Right kidney (tissue), 1 donor: ENCODE measurements at regions not wholly inside any gene's neighbourhood (a gene's known extent, or its start where the extent isn't known, plus 50 kb on each side); places are given as distances from the start of the nearest gene placed in this dataset.
"Not testable (repeated sequence)": the region's sequence is repeated elsewhere in the genome, so short reads cannot be mapped to it uniquely, and the experiment has no call there.

Source experiments
- DNase-seq: peaks from one replicate; pipeline ENCODE4 v3.0.0-alpha.2; 2016

- not testable (repeated sequence) for DNase-seq
Observed at GRCh38 chr13:103599870-103600269, 533.7 kb upstream of the SLC10A2 start.

DNA sequence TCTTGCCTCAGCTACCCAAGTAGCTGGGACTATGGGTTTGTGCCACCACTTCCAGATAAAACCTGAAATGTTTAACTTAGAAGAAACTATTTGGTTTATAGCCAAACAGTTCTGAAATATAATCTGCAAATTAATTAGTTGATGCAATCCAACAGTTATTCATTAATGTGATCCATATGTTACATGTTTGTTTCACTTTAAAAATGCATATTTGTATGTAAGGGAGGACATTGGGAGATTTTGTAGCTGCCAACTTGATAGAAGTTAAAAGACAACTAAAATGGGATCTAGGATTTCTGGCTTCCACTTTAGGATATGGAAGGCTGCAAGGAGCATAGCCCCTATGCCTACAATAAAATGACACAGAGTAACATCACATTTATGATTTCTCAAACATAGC, 532.5 kb upstream of the SLC10A2 start:
- DNase-seq: no peak

DNA sequence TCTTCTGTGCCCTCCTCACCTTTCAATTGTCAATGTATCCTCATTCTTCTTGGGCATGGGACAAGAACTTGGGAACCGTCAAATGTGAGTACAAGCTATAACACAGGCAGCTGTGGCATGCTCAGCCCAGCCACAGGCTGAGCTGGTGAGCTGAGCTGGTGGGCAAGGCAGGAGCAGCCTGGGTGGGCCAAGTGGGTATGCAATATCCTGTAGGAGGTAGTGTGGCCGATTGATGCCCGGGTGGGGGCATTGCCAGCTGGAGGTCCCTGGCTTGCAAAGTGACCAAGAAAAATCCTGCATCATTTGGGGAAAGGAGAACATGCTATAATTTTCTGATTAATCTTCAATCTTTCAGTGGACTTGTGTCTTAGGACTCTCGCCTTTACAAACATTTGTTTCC, 507.2 kb upstream of the SLC10A2 start:
- DNase-seq: peak; percentile 2

DNA sequence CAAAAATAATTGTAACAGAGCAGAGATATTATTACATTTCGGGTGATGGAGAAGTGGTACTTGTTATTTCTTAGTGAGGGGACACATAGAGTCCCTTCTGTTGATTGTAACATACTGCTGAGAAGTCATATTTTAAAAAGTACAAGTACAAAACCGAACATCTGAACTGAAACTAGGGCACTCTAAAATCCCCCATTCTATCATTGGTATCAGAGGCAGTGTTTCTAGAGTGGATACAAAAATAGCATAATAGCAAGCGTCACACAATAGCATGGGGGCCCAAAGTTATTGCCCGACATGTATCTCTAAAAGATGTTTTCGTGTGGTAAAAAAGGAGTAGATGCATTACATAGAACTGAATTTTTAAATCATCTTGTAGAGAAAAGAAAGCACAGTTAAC, 502.1 kb upstream of the SLC10A2 start:
- no peak for DNase-seq

DNA sequence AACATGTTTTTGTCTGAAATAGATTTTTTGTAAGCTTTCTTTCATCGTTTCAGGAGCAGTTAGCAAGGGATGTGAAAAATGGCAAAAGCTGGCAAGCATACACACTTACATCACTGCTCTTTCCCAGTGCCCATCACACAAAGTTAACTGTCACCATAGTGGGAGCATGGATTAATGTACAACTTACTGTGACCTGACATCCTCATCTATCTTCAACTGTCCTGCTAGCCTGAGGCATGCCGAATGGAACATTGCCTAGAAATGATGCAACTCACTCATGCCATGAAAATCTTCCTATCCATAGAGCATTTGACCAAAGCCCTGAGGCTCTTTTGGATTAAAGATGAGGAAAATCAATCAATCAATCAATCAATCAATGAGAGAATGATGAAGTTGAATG, 491.7 kb upstream of the SLC10A2 start:
- no peak for DNase-seq

DNA sequence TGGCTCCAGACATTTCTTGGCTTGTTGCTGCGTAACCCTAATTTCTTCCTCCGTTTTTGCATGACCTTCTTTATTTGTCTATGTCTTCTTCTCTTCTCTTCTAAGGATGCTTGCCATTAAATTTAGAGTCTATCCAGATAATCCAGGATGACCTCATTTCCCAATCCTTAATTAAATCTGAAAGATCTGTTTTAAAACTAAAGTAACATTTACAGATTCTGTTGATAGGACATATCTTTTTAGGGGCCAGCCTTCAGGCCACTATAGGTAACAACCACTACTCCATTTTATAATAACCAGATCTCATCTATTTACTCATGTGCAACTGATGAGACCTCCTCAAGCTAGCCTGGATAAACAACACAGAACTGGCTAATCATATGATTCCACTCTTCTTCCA, 490.5 kb upstream of the SLC10A2 start:
- DNase-seq: no peak

DNA sequence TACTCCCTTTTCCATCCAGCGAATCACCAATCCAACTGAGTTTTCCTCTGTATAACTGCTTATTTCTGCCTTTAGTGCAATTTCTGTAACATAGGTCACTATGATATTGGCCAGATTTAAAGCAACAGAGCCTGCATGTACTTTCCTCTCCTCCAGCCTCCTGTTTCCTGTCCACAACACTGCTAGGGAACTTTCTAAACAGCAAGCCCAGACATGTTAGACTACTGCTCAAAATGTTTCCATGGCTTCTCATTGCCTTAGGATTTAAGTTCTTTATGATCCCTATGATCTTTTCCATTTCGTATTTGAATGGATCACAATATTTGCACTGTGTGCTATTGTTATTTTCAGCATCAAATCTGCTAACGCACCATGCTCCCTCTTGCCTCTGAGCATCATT, 481.7 kb upstream of the SLC10A2 start:
- no peak for DNase-seq

GRCh38 chr13:103546271-103546670, 480.1 kb upstream of the SLC10A2 start:
- DNase-seq: no peak

DNA sequence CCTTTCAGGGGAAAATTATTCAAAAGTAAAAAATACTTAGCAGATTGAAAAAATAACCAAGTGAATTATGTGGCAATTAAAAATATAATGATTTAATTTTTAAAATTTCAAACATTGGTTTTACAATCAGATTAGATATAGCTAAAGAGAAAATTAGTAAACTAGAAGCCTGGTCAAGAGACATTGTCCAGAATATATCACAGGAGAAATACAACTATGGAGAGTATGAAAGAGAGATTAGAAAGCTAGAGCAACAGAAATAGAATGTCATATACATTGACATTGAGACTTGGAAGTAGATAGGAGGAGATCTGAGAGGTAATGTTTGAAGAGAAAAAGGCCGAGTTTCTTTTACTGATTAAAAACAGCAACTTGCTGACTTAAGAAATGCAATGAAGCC, 476.4 kb upstream of the SLC10A2 start:
- DNase-seq: no peak

GRCh38 chr13:103540382-103540765, 474.2 kb upstream of the SLC10A2 start:
- no peak for DNase-seq

DNA sequence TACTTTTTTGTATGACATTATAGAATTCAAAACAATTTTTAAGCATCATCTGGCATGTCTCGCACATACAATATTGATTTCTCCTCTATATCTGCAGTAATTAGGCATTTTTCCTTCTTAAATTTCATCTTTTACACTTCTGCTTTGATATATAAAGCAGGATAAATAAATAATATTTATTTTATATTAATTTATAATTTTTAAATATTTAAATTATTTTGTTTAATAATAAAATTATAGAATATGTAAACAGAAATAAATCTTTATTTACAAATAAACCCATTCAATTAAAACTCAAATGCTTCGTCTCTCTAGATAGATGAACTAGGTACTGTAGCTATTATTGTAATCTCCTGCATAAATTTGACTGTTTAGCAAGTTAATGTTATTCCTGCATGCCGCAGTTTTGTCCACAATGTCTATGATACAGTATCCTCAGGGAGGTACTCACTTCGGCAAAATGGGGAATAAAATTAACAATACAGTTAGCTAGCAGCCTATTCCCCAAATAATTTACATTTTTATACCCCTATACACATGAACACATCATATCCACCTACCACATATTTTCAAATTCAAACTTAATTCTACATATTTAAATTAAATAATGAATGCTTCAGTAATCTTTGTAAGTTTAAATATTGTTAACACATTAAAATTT, 473.6 kb upstream of the SLC10A2 start:
- DNase-seq: no peak

DNA sequence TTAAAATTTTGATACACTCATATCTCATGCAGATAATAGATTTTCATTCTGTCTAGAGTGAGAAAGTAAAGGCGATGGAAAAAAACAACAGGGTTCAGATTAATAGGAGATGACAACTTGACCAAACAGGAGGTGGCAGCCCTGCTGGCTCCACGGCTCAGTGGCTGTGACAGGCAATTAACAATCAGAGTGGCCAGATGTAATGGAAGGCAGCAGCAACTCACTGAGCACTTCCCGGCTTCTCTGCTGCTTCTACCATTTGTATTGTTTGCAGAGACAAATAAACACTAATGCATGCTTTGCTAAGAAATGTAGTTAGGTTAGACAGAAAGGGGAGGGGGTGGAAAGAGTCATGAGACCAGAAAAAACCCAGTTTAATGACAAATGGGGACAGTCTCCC, 473.0 kb upstream of the SLC10A2 start:
- peak; percentile 19 for DNase-seq

DNA sequence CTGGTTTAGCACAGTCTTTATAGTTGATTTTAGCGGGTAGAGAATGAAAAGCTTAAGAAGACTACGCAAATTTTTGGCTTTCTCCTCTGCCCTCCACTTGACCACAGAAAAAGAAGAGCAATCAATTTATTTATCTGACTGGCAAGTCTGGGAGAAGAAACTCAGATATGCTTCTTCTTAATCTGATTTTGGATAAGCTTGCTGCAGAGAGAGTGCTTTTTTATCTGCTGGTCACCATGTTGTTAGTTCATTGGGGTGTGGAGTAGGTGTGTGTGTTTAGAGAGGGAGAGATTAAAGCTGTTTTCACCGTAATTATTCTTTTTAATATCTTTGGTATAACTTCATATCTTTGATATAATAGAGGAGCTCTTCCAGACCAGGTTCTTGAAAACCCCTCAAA, 471.4 kb upstream of the SLC10A2 start:
- no peak for DNase-seq

GRCh38 chr13:103531278-103531677, 465.1 kb upstream of the SLC10A2 start:
- DNase-seq: no peak

- DNase-seq: no peak
Observed at GRCh38 chr13:103528437-103528836, 462.2 kb upstream of the SLC10A2 start.

DNA sequence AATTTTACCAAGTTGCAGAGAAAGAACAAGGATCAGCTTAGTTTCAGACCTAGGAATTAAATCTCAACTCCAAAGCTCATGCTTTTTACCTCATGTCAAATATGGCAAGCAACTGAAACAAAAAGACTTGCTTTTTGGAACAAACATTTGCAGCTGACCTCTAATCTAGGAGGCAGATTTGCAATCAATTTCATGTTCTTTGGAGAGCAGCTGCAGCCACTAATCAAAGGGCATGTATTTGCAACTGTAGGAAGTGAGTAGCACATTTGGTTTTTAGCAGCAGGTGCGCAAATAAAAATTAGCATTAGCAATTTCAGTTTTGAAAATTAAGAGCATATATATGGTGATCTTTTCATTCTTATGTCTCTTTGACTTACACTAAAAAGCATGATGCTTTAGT, 459.3 kb upstream of the SLC10A2 start:
- no peak for DNase-seq

DNA sequence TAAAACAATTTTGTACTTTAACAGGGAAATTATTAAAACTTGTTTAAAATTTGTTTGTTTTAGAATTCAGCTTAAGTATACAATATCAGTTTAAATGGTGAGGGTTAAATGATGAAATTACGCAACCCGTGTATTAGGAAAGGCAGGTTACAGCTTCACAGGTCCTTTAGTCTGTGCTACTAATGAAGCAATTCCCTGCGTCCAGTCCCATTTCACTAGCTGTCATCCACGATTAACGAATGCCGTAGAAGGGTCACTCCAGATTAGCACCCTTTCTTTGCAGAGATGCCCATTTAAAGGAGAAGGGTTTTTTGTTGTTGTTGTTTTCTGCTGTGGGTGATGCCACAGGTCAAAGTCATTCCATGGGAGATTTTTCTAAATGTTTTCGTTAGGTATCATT, 457.6 kb upstream of the SLC10A2 start:
- no peak for DNase-seq

DNA sequence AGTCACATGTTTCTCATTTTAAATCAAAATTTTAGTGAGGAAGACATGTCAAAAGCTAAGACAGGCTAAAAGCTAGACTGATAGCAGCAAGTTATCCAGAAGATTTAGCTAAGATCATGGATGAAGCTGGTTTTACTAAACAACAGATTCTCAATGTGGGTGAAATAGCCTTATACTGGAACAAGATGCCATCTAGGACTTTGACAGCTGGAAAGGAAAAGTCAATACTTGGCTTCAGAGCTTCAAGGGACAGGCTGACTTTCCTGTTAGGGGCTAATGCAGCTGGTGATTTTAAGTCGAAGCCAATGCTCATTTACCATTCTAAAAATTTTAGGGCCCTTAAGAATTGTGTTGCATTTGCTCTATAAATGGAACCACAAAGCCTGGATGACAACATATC, 455.3 kb upstream of the SLC10A2 start:
- DNase-seq: no peak

GRCh38 chr13:103517768-103518102, 451.5 kb upstream of the SLC10A2 start:
- no peak for DNase-seq

DNA sequence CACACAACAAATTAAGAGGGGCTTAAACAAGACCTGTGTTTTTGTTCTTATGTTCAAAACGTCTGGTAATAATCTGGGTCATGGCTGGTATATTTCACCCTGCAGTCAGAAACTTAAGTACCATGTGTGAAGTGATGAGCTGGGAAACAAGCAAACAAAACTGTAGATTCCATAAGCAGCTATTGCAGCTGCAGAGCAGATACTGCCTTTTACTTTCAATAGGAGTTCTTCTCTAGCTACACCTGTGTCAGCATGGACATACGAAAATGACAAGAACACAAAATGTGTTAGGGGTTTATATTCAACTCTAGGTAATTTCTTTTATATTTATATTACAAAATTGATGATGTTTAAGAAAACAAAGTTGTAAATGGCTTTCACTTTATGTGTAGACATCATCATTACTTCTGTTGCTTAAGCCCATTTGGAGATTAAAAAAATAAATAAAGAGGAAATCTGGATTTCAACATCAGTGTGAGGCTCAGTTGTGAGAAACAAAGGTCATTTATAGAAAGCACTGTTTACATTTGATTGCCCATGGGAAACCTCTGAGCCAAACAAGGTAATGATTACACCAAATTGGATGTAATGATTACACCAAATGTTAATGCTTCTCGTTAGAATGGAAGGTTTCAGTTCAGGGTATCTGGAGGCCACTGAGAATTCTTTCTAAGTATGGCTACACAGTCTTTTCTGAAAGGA, 451.0 kb upstream of the SLC10A2 start:
- DNase-seq: no peak

DNA sequence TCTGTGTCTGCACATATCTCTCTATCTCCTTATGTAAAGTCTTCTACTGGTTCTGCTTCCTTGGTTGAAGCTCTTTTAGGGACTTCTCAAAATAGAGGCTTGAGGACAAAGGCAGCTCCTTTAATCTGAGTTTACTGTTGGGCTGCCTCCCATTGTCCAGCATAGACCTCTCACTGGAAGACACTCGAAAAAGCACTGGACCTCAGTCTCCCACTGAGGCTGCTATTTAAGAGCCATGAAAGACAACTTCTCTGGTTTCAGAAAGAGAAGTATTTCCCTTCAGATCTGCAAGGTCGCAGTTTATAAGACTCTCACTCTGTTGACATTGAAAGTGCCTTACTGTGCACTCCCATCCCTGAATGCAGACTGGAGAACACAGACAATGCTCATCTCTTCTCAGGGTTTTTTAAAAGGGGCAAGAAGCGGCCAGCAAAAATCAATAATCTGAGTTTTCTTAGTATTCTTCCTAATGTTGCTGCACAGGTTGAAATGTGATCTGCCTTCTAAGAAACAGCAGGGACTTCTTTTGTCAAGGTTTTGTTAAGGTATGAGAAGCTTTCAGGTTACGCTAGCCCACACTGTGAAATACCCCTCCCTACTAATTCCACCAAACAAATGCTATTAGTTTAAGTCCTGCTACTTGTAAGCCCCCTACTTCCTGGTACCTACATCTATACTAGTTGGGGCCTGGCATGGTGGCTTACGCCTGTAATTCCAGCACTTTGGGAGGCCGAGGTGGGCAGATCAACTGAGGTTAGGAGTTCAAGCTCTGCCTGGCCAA, 450.0 kb upstream of the SLC10A2 start:
- DNase-seq: no peak

- DNase-seq: no peak
Observed at GRCh38 chr13:103515410-103515809, 449.2 kb upstream of the SLC10A2 start.

- no peak for DNase-seq
Observed at GRCh38 chr13:103514619-103515018, 448.4 kb upstream of the SLC10A2 start.

- no peak for DNase-seq
Observed at GRCh38 chr13:103514188-103514587, 448.0 kb upstream of the SLC10A2 start.
